ENCODE measurements at regions not wholly inside any gene's neighbourhood (a gene's known extent, or its start where the extent isn't known, plus 50 kb on each side); places are given as distances from the start of the nearest gene placed in this dataset.

- TF ChIP-seq, protein P1, sequence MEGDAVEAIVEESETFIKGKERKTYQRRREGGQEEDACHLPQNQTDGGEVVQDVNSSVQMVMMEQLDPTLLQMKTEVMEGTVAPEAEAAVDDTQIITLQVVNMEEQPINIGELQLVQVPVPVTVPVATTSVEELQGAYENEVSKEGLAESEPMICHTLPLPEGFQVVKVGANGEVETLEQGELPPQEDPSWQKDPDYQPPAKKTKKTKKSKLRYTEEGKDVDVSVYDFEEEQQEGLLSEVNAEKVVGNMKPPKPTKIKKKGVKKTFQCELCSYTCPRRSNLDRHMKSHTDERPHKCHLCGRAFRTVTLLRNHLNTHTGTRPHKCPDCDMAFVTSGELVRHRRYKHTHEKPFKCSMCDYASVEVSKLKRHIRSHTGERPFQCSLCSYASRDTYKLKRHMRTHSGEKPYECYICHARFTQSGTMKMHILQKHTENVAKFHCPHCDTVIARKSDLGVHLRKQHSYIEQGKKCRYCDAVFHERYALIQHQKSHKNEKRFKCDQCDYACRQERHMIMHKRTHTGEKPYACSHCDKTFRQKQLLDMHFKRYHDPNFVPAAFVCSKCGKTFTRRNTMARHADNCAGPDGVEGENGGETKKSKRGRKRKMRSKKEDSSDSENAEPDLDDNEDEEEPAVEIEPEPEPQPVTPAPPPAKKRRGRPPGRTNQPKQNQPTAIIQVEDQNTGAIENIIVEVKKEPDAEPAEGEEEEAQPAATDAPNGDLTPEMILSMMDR (IDR thresholded peaks at IDR 0.05) = no peak
- TF ChIP-seq EP300 (IDR thresholded peaks at IDR 0.05; ENCODE audit: low read depth) (no peak), POLR2A (IDR thresholded peaks at IDR 0.05) (no peak), POLR2AphosphoS5 (IDR thresholded peaks at IDR 0.05) (no peak)
Measured at GRCh38 chr14:104441275-104442106, 138.1 kb upstream of the C14orf180 start.
